H9 (cell line): ENCODE measurements at regions not wholly inside any gene's neighbourhood (a gene's known extent, or its start where the extent isn't known, plus 50 kb on each side); places are given as distances from the start of the nearest gene placed in this dataset.

Experiments
- DNase-seq: peaks from one replicate; pipeline ENCODE4 v3.0.0-alpha.2; 2017
- H2AFZ ChIP-seq: one replicate; pipeline ENCODE4 v1.6.1; 2013; ENCODE audit warnings: mild to moderate bottlenecking, low read length, control low read depth, moderate library complexity
- H2AK5ac ChIP-seq: 2 replicates; pipeline ENCODE4 v1.6.1; 2013; ENCODE audit warnings: low read length, control low read depth, mixed read lengths; ENCODE audit not compliant: insufficient read length
- H2BK120ac ChIP-seq: one replicate; pipeline ENCODE4 v1.6.1; 2013; ENCODE audit warnings: low read depth, mild to moderate bottlenecking, low read length, control low read depth, inconsistent platforms; ENCODE audit not compliant: poor library complexity, severe bottlenecking
- H2BK12ac ChIP-seq: 2 replicates; pipeline ENCODE4 v1.6.1; 2013; ENCODE audit warnings: low read length, control low read depth, mixed read lengths, low read depth; ENCODE audit not compliant: insufficient read length
- H2BK15ac ChIP-seq: 2 replicates; pipeline ENCODE4 v1.6.1; 2013; ENCODE audit warnings: low read depth, low read length, control low read depth
- H2BK20ac ChIP-seq: one replicate; pipeline ENCODE4 v1.6.1; 2013; ENCODE audit warnings: low read depth, mild to moderate bottlenecking, low read length, control low read depth, inconsistent platforms; ENCODE audit not compliant: poor library complexity, severe bottlenecking
- H2BK5ac ChIP-seq: 2 replicates; pipeline ENCODE4 v1.6.1; 2013; ENCODE audit warnings: low read length, control low read depth, mixed read lengths; ENCODE audit not compliant: insufficient read length
- H3K14ac ChIP-seq: 2 replicates; pipeline ENCODE4 v1.6.1; 2013; ENCODE audit warnings: low read length, control low read depth; ENCODE audit not compliant: insufficient read depth
- H3K18ac ChIP-seq: 2 replicates; pipeline ENCODE4 v1.6.1; 2013; ENCODE audit warnings: low read depth, mild to moderate bottlenecking, mixed read lengths, low read length, control low read depth; ENCODE audit not compliant: insufficient read length
- H3K23ac ChIP-seq: 2 replicates; pipeline ENCODE4 v1.6.1; 2013; ENCODE audit warnings: low read length, control low read depth, mixed read lengths, low read depth; ENCODE audit not compliant: insufficient read length
- H3K23me2 ChIP-seq: 2 replicates; pipeline ENCODE4 v1.6.1; 2013; ENCODE audit warnings: low read depth, mild to moderate bottlenecking, mixed read lengths, low read length, control low read depth; ENCODE audit not compliant: insufficient read length, poor library complexity, severe bottlenecking
- H3K27ac ChIP-seq: 2 replicates; pipeline ENCODE4 v1.5.1; 2013; ENCODE audit warnings: low read length, control low read depth, mixed read lengths, low read depth; ENCODE audit not compliant: insufficient read length
- H3K27me3 ChIP-seq: 2 replicates; pipeline ENCODE4 v1.6.1; 2013; ENCODE audit warnings: low read length, control low read depth, inconsistent platforms; ENCODE audit not compliant: insufficient read depth
- H3K4ac ChIP-seq: 2 replicates; pipeline ENCODE4 v1.6.1; 2013; ENCODE audit warnings: low read depth, mild to moderate bottlenecking, control low read depth, inconsistent platforms, low read length, moderate library complexity
- H3K4me1 ChIP-seq: 2 replicates; pipeline ENCODE4 v1.6.1; 2013; ENCODE audit warnings: low read length, control low read depth, inconsistent platforms; ENCODE audit not compliant: insufficient read depth
- H3K4me2 ChIP-seq: 2 replicates; pipeline ENCODE4 v1.6.1; 2013; ENCODE audit warnings: low read length, control low read depth, mixed read lengths; ENCODE audit not compliant: insufficient read length, insufficient read depth
- H3K56ac ChIP-seq: 2 replicates; pipeline ENCODE4 v1.6.1; 2013; ENCODE audit warnings: low read depth, mild to moderate bottlenecking, mixed read lengths, low read length, control low read depth; ENCODE audit not compliant: insufficient read length
- H3K79me1 ChIP-seq: 2 replicates; pipeline ENCODE4 v1.6.1; 2013; ENCODE audit warnings: low read depth, mild to moderate bottlenecking, moderate library complexity, low read length, control low read depth, inconsistent platforms; ENCODE audit not compliant: insufficient read depth, poor library complexity, severe bottlenecking
- H3K79me2 ChIP-seq: 2 replicates; pipeline ENCODE4 v1.6.1; 2013; ENCODE audit warnings: low read length, control low read depth, inconsistent platforms; ENCODE audit not compliant: insufficient read depth
- H3K9ac ChIP-seq: 2 replicates; pipeline ENCODE4 v1.6.1; 2013; ENCODE audit warnings: low read length, control low read depth, mixed read lengths; ENCODE audit not compliant: insufficient read length; ENCODE audit errors: extremely low read depth
- H3K9me3 ChIP-seq: one replicate; pipeline ENCODE4 v1.6.1; 2013; ENCODE audit warnings: low read depth, low read length, inconsistent platforms; ENCODE audit not compliant: control insufficient read depth
- H3T11ph ChIP-seq: one replicate; pipeline ENCODE4 v1.6.1; 2013; ENCODE audit warnings: mild to moderate bottlenecking, low read length, control low read depth, inconsistent platforms
- H4K20me1 ChIP-seq: one replicate; pipeline ENCODE4 v1.6.1; 2013; ENCODE audit not compliant: control insufficient read depth, insufficient read length, insufficient read depth
- H4K5ac ChIP-seq: 2 replicates; pipeline ENCODE4 v1.6.1; 2013; ENCODE audit warnings: low read depth, mild to moderate bottlenecking, mixed read lengths, low read length, control low read depth; ENCODE audit not compliant: insufficient read length
- H4K8ac ChIP-seq: replicated peaks from 2 replicates; pipeline ENCODE4 v1.6.1; 2013; ENCODE audit warnings: low read length, control low read depth, mixed read lengths, low read depth; ENCODE audit not compliant: insufficient read length
- H4K91ac ChIP-seq: 2 replicates; pipeline ENCODE4 v1.6.1; 2013; ENCODE audit warnings: low read depth, mild to moderate bottlenecking, moderate library complexity, mixed read lengths, low read length, control low read depth; ENCODE audit not compliant: insufficient read length
- H3K27ac Mint-ChIP-seq, 3 experiments: 2 replicates in 2 of 3; 3 replicates in 1 of 3; pipeline ENCODE4 v1.8.0; 2020 to 2021; ENCODE audit warnings: mixed read lengths in 3 of 3, mild to moderate bottlenecking in 1 of 3, moderate library complexity in 1 of 3
- H3K27me3 Mint-ChIP-seq: 2 replicates; pipeline ENCODE4 v1.8.0; 2021; ENCODE audit warnings: low read depth, mild to moderate bottlenecking, moderate library complexity, mixed read lengths
- H3K36me3 Mint-ChIP-seq, 3 experiments: 2 replicates in 2 of 3; 3 replicates in 1 of 3; pipeline ENCODE4 v1.8.0; 2020 to 2021; ENCODE audit warnings: low read depth in 3 of 3, mixed read lengths in 3 of 3; ENCODE audit not compliant: insufficient read depth in 1 of 3
- H3K4me1 Mint-ChIP-seq, 2 experiments: 2 replicates each; pipeline ENCODE4 v1.8.0; 2020; ENCODE audit warnings: mixed read lengths in 2 of 2
- H3K4me3 Mint-ChIP-seq, 2 experiments: 2 replicates in 1 of 2; 3 replicates in 1 of 2; pipeline ENCODE4 v1.8.0; 2020 to 2021; ENCODE audit warnings: mild to moderate bottlenecking in 2 of 2, mixed read lengths in 2 of 2, moderate library complexity in 1 of 2
- H3K9me3 Mint-ChIP-seq, 2 experiments: 2 replicates in 1 of 2; 3 replicates in 1 of 2; pipeline ENCODE4 v1.8.0; 2020; ENCODE audit warnings: mild to moderate bottlenecking in 2 of 2, mixed read lengths in 2 of 2, moderate library complexity in 1 of 2
- CTCF ChIP-seq: fragments of 200-600 bp; sonication (generic); conservative IDR thresholded peaks from 3 replicates; pipeline ENCODE4 v1.8.0; 2021; ENCODE audit warnings: antibody characterized with exemption, mild to moderate bottlenecking
- WGBS: extraction: QIAGEN DNeasy Blood & Tissue Kit; methylation state at CpG from one replicate; pipeline ENCODE4 v1.1.7; 2013; ENCODE audit warnings: missing lambda C conversion rate, low lambda C conversion rate, mixed read lengths; ENCODE audit not compliant: insufficient read length; ENCODE audit errors: extremely low coverage; 5-methylcytosine and 5-hydroxymethylcytosine counted together

DNA sequence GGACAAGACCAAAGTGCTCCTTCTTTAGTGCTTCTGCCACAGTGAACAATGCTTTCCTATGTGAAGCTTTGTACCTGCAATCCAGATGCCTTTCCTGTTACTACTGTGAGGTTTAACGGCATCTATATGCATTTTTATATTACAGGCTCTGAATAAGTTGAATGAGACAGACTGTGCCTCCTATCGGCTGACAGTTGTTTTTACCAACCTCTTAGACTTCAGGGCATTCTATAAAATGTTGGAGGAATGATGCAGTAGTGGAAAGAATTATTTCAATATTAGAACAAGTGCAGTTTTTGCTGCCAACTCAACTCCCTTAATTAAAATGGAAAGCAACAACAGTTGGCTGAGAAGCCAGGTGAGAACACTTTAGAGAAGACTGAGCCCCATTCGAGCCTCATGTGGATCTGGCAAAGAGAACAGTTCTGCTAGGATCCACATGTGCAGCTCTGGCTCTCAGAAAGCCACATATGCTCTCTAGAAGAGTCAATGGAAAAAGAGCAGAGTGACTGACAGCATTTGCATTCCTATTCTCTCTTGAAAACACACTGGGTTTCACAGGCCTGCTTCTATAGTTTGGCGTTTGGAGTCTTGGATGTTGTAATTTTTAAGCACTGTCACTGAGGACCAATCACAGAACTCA, 147.5 kb downstream of the LURAP1L start:
- Histone ChIP-seq H2BK20ac (no peak overlapping the region), H3K79me2 (no peaks in the 10 kb centered on the region), H2BK5ac (no peak overlapping the region), H3K27me3 (no peaks in the 10 kb centered on the region), H3K23me2 (no peaks in the 10 kb centered on the region), H3K4me1 (no peaks in the 10 kb centered on the region), H4K5ac (no peak overlapping the region), H2BK120ac (no peak overlapping the region), H3K79me1 (no peaks in the 10 kb centered on the region), H3K4me2 (no peak overlapping the region), H3K9ac (no peak overlapping the region), H3K23ac (no peak overlapping the region), H3K18ac (no peak overlapping the region), H3K27ac (no peak overlapping the region), H4K20me1 (no peaks in the 10 kb centered on the region), H3K4ac (no peak overlapping the region), H2BK12ac (no peak overlapping the region), H2AFZ (no peak overlapping the region), H3K14ac (no peak overlapping the region), H4K91ac (no peak overlapping the region), H4K8ac (no peak overlapping the region), H2BK15ac (no peak overlapping the region), H2AK5ac (no peak overlapping the region), H3T11ph (no peak overlapping the region), H3K56ac (no peak overlapping the region), H3K9me3 (no peaks in the 10 kb centered on the region)
- H3K27me3 Mint-ChIP-seq, result no peaks in the 10 kb centered on the region
- no peak overlapping the region for H3K4me3 Mint-ChIP-seq
- H3K4me1 Mint-ChIP-seq, result peaks cover 7 to 8% of the 10 kb centered on the region in 2 experiments; a peak in 3 of 4 replicates
- DNase-seq, result no peak
- no peak for TF ChIP-seq CTCF
- H3K9me3 Mint-ChIP-seq, result no peaks in the 10 kb centered on the region
- H3K36me3 Mint-ChIP-seq, result no peaks in the 10 kb centered on the region
- WGBS, result no CpG with 5 or more reads among the region's 4 CpGs
- H3K27ac Mint-ChIP-seq, result no peak overlapping the region
